HCT116 (cell line): ENCODE measurements at regions not wholly inside any gene's neighbourhood (a gene's known extent, or its start where the extent isn't known, plus 50 kb on each side); places are given as distances from the start of the nearest gene placed in this dataset.

Experiments
- ATAC-seq: fragments of 200-7000 bp; cut with Tn5 transposase; 2 replicates; pipeline ENCODE4 v1.9.1; 2020; ENCODE audit warnings: mild to moderate bottlenecking, moderate library complexity
- BruUV-seq: library from RNA; stranded (reverse); fragments of 400-500 nt; replicated peaks from 2 replicates; lab custom pipeline; 2021; lab: Mats Ljungman, UMichigan
- CTCF ChIA-PET: fragments of 300-600 bp; sonication (Branson Sonifier 250); formaldehyde crosslinking; loops from one replicate; lab custom pipeline; 2021; ENCODE audit warnings: antibody characterized with exemption; lab: Charles Lee
- POLR2A ChIA-PET: fragments of 300-600, 350-600 bp; sonication (Branson Sonifier 250); formaldehyde crosslinking; loops from one replicate; lab custom pipeline; 2021; ENCODE audit warnings: antibody characterized with exemption; lab: Charles Lee
- RAD21 ChIA-PET, 2 experiments: fragments of 300-600 bp; sonication (Branson Sonifier 250); formaldehyde crosslinking; loops; one replicate each; lab custom pipeline; 2023; ENCODE audit warnings: low total read pairs in 2 of 2; ENCODE audit not compliant: uncharacterized antibody in 2 of 2, unreplicated experiment in 2 of 2, low non-redundant PET in 1 of 2; lab: Charles Lee
- DNase-seq: peaks from one replicate; pipeline ENCODE4 v3.0.0-alpha.2; 2010; ENCODE audit warnings: low read depth, low spot score
- H2AFZ ChIP-seq: fragments of 200-600 bp; shearing (Covaris generic), sonication (generic); 2 replicates; pipeline ENCODE4 v1.6.1; 2017; ENCODE audit warnings: low read depth, mixed run types, mixed read lengths, antibody characterized with exemption, low read length; ENCODE audit not compliant: poor library complexity, severe bottlenecking
- H3K27ac ChIP-seq: 2 replicates; pipeline ENCODE4 v1.5.1; 2012; ENCODE audit warnings: low read depth, low read length
- H3K27me3 ChIP-seq: fragments of 200-600 bp; sonication (generic); 2 replicates; pipeline ENCODE4 v1.6.1; 2016; ENCODE audit warnings: mixed run types, low read length, mixed read lengths; ENCODE audit not compliant: insufficient read depth
- H3K36me3 ChIP-seq, 2 experiments: fragments of 200-500 bp in 1 of 2; fragments of 200-600 bp in 1 of 2; sonication (Bioruptor generic) in 1 of 2; sonication (generic) in 1 of 2; 2 replicates each; pipeline versions ENCODE4 v1.5.1 to v1.6.1; 2014 to 2016; ENCODE audit warnings: low read length in 2 of 2, inconsistent platforms in 1 of 2, mixed read lengths in 1 of 2, mixed run types in 1 of 2; ENCODE audit not compliant: insufficient read depth in 2 of 2, control insufficient read depth in 1 of 2
- H3K4me1 ChIP-seq, 2 experiments: fragments of 200-600 bp in 1 of 2; sonication (generic) in 1 of 2; 2 replicates each; pipeline versions ENCODE4 v1.5.1 to v1.6.1; 2012 to 2017; ENCODE audit warnings: low read length in 2 of 2, inconsistent platforms in 1 of 2, mild to moderate bottlenecking in 1 of 2, mixed read lengths in 1 of 2, mixed run types in 1 of 2, moderate library complexity in 1 of 2; ENCODE audit not compliant: insufficient read depth in 2 of 2, control insufficient read depth in 1 of 2
- H3K4me2 ChIP-seq: fragments of 200-600 bp; sonication (generic); 2 replicates; pipeline ENCODE4 v1.6.1; 2017; ENCODE audit warnings: mixed run types, low read length, mixed read lengths
- H3K4me3 ChIP-seq, 2 experiments: fragments of 200-600 bp in 1 of 2; sonication (generic) in 1 of 2; replicated peaks in 1 of 2; 2 replicates each; pipeline ENCODE4 v1.5.1; 2011 to 2016; ENCODE audit warnings: low read length in 2 of 2, control low read depth in 1 of 2, low read depth in 1 of 2, mild to moderate bottlenecking in 1 of 2, mixed read lengths in 1 of 2, mixed run types in 1 of 2
- H3K79me2 ChIP-seq: fragments of 200-600 bp; sonication (generic); 2 replicates; pipeline ENCODE4 v1.6.1; 2017; ENCODE audit warnings: mild to moderate bottlenecking, mixed run types, low read length, moderate library complexity, mixed read lengths; ENCODE audit not compliant: insufficient read depth
- H3K9ac ChIP-seq: fragments of 200-600 bp; sonication (generic); 2 replicates; pipeline ENCODE4 v1.6.1; 2016; ENCODE audit warnings: low read length, mixed read lengths
- H3K9me2 ChIP-seq: fragments of 200-600 bp; sonication (generic), shearing (Covaris generic); 2 replicates; pipeline ENCODE4 v1.6.1; 2017; ENCODE audit warnings: mixed run types, mild to moderate bottlenecking, moderate library complexity; ENCODE audit not compliant: insufficient read depth
- H3K9me3 ChIP-seq, 2 experiments: fragments of 200-500 bp in 1 of 2; fragments of 200-600 bp in 1 of 2; sonication (Bioruptor generic) in 1 of 2; sonication (generic) in 1 of 2; 2 replicates each; pipeline ENCODE4 v1.6.1; 2014 to 2017; ENCODE audit warnings: low read length in 2 of 2, mixed read lengths in 2 of 2, inconsistent platforms in 1 of 2, low read depth in 1 of 2, mild to moderate bottlenecking in 1 of 2, mixed run types in 1 of 2, moderate library complexity in 1 of 2; ENCODE audit not compliant: control insufficient read depth in 1 of 2, insufficient read depth in 1 of 2
- H4K20me1 ChIP-seq: fragments of 200-600 bp; sonication (generic), shearing (Covaris generic); 2 replicates; pipeline ENCODE4 v1.6.1; 2017; ENCODE audit warnings: mixed run types, mild to moderate bottlenecking, moderate library complexity; ENCODE audit not compliant: insufficient read depth
- CBX3 ChIP-seq: IDR thresholded peaks from 2 replicates; pipeline ENCODE4 v1.6.1; 2012; ENCODE audit warnings: low read depth
- CEBPB ChIP-seq: IDR thresholded peaks from 2 replicates; pipeline ENCODE4 v1.6.1; 2012; ENCODE audit warnings: low read depth
- EGR1 ChIP-seq: IDR thresholded peaks from 2 replicates; pipeline ENCODE4 v1.6.1; 2012; ENCODE audit warnings: low read depth
- ELF1 ChIP-seq: IDR thresholded peaks from 2 replicates; pipeline ENCODE4 v1.6.1; 2012; ENCODE audit warnings: low read depth, borderline replicate concordance
- EZH2 ChIP-seq: fragments of 200-600 bp; sonication (generic); IDR thresholded peaks from 2 replicates; pipeline ENCODE4 v1.6.1; 2017; ENCODE audit warnings: antibody characterized with exemption, mixed run types
- JUND ChIP-seq: IDR thresholded peaks from 2 replicates; pipeline ENCODE4 v1.6.1; 2012
- POLR2AphosphoS5 ChIP-seq: IDR thresholded peaks from 2 replicates; pipeline ENCODE4 v1.6.1; 2011; ENCODE audit warnings: mild to moderate bottlenecking, low read depth, low read length, moderate library complexity
- RAD21 ChIP-seq: IDR thresholded peaks from 2 replicates; pipeline ENCODE4 v1.6.1; 2012; ENCODE audit warnings: low read depth, mild to moderate bottlenecking
- SRF ChIP-seq: IDR thresholded peaks from 2 replicates; pipeline ENCODE4 v1.6.1; 2012; ENCODE audit warnings: low read depth
- TCF7L2 ChIP-seq: IDR thresholded peaks from 2 replicates; pipeline ENCODE4 v1.7.0; 2011; ENCODE audit warnings: borderline replicate concordance, inconsistent platforms; ENCODE audit not compliant: insufficient read depth, insufficient read length; ENCODE audit errors: extremely low read depth
- intact Hi-C: fragments of 100-400 bp; cut with micrococcal nuclease; formaldehyde crosslinking; loops from 2 replicates; pipeline ENCODE4 v1.10.0; 2022
- TF ChIP-seq, protein P1 (sequence below): IDR thresholded peaks from 2 replicates; pipeline ENCODE4 v1.6.1; 2012
- TF ChIP-seq, protein P2 (sequence below): IDR thresholded peaks from 2 replicates; pipeline ENCODE4 v1.6.1; 2012
- TF ChIP-seq, protein P3 (sequence below), 3 experiments: fragments of 200-600 bp in 1 of 3; sonication (generic) in 1 of 3; IDR thresholded peaks in 2 of 3; conservative IDR thresholded peaks in 1 of 3; 2 replicates each; pipeline ENCODE4 v1.5.1; 2012 to 2017; ENCODE audit warnings: low read depth in 2 of 3, low read length in 2 of 3, antibody characterized with exemption in 1 of 3, borderline replicate concordance in 1 of 3, control low read depth in 1 of 3, mild to moderate bottlenecking in 1 of 3, mixed read lengths in 1 of 3, mixed run types in 1 of 3, moderate library complexity in 1 of 3; ENCODE audit not compliant: insufficient read depth in 1 of 3
- TF ChIP-seq, protein P4 (sequence below): IDR thresholded peaks from 2 replicates; pipeline ENCODE4 v1.6.1; 2011; ENCODE audit warnings: mild to moderate bottlenecking, low read length, moderate library complexity; ENCODE audit not compliant: insufficient replicate concordance; ENCODE audit errors: extremely low read depth

DNA sequence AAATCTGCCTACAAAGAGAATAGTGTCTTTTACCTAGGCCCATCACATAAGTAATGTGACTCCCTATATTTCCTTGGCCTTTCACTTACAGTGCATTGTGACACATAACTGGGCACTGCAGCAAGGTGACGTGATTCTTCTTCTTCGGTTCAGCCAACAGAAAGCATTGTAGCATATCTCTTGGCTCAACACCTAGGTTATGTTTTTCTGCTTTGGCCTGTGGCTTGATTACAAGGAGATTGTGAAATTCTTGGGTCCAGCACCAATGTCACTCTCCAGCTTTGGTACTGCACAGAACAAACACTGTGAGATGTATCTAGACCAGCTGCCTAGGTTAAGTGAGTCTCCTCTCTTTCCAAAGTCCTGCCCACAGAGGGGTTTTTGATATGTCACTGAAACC lies 995.1 kb upstream of the TSPY4 start:
- ChIA-PET CTCF (no interaction called here), POLR2A (no interaction called here), RAD21 (no interaction called here)
- H3K4me2 ChIP-seq, result no peak overlapping the region
- no peaks in the 10 kb centered on the region for H3K4me1 ChIP-seq
- no peaks in the 10 kb centered on the region for H3K79me2 ChIP-seq
- no peaks in the 10 kb centered on the region for H4K20me1 ChIP-seq
- H2AFZ ChIP-seq, result no peak overlapping the region
- H3K27me3 ChIP-seq, result no peaks in the 10 kb centered on the region
- no peaks in the 10 kb centered on the region for H3K9me2 ChIP-seq
- no peaks in the 10 kb centered on the region for H3K36me3 ChIP-seq
- intact Hi-C loops, result no loop called here
- H3K9me3 ChIP-seq, result no peaks in the 10 kb centered on the region
- no peak overlapping the region for H3K27ac ChIP-seq
- ATAC-seq, result no peak
- TF ChIP-seq, protein P1, sequence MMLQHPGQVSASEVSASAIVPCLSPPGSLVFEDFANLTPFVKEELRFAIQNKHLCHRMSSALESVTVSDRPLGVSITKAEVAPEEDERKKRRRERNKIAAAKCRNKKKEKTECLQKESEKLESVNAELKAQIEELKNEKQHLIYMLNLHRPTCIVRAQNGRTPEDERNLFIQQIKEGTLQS, result no peak
- TF ChIP-seq, protein P2, sequence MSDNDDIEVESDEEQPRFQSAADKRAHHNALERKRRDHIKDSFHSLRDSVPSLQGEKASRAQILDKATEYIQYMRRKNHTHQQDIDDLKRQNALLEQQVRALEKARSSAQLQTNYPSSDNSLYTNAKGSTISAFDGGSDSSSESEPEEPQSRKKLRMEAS, result no peak
- TF ChIP-seq JUND (no peak), SRF (no peak), EGR1 (no peak), RAD21 (no peak)
- TF ChIP-seq, protein P3, sequence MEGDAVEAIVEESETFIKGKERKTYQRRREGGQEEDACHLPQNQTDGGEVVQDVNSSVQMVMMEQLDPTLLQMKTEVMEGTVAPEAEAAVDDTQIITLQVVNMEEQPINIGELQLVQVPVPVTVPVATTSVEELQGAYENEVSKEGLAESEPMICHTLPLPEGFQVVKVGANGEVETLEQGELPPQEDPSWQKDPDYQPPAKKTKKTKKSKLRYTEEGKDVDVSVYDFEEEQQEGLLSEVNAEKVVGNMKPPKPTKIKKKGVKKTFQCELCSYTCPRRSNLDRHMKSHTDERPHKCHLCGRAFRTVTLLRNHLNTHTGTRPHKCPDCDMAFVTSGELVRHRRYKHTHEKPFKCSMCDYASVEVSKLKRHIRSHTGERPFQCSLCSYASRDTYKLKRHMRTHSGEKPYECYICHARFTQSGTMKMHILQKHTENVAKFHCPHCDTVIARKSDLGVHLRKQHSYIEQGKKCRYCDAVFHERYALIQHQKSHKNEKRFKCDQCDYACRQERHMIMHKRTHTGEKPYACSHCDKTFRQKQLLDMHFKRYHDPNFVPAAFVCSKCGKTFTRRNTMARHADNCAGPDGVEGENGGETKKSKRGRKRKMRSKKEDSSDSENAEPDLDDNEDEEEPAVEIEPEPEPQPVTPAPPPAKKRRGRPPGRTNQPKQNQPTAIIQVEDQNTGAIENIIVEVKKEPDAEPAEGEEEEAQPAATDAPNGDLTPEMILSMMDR (IDR thresholded peaks at IDR 0.05 in 2 of 3, conservative IDR thresholded peaks at IDR 0.05 in 1 of 3; ENCODE audit: borderline replicate concordance in 1 of 3, insufficient read depth in 1 of 3, low read depth in 2 of 3, low read length in 2 of 3), result no peak
- no peak for DNase-seq
- BruUV-seq, result no TSS peak
- no peak overlapping the region for H3K9ac ChIP-seq
- no peak overlapping the region for H3K4me3 ChIP-seq

DNA sequence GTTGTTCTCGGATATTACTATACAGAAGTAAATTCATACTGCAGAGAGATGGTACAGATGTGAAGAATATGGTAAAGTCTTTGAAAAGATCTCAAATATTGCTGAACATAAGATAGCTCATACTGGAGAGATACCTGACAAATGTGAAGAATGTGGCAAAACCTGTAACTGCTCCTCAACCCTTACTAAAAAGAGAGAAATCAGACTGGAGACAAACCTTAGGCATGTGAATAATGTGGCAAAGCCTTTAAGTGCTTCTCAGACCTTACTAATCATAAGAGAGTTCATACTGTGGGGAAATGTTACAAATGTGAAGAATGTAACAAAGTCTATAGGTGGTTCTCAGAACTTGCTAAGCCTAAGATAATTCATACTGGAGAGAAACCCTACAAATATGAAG lies 986.0 kb upstream of the TSPY4 start:
- DNase-seq, result no peak
- no peaks in the 10 kb centered on the region for H3K79me2 ChIP-seq
- no TSS peak for BruUV-seq
- H3K9me3 ChIP-seq, result no peaks in the 10 kb centered on the region
- CTCF ChIA-PET, result no interaction called here
- H3K9ac ChIP-seq, result no peak overlapping the region
- RAD21 ChIA-PET, result no interaction called here
- no peaks in the 10 kb centered on the region for H3K9me2 ChIP-seq
- H4K20me1 ChIP-seq, result no peaks in the 10 kb centered on the region
- intact Hi-C loops, result no loop called here
- no peak overlapping the region for H3K4me3 ChIP-seq
- POLR2A ChIA-PET, result no interaction called here
- no peak overlapping the region for H3K4me2 ChIP-seq
- H3K27ac ChIP-seq, result no peak overlapping the region
- H3K27me3 ChIP-seq, result no peaks in the 10 kb centered on the region
- no peak overlapping the region for H2AFZ ChIP-seq
- no peaks in the 10 kb centered on the region for H3K4me1 ChIP-seq
- ATAC-seq, result no peak
- no peaks in the 10 kb centered on the region for H3K36me3 ChIP-seq
- no peak for TF ChIP-seq CEBPB
- TF ChIP-seq RAD21, result no peak
- TF ChIP-seq POLR2AphosphoS5, result no peak
- no peak for TF ChIP-seq ELF1
- TF ChIP-seq JUND, result no peak
- no peak for TF ChIP-seq CBX3
- no peak for TF ChIP-seq EGR1
- TF ChIP-seq, protein P2, result no peak
- no peak for TF ChIP-seq SRF
- TF ChIP-seq EZH2, result no peak
- TF ChIP-seq, protein P4, sequence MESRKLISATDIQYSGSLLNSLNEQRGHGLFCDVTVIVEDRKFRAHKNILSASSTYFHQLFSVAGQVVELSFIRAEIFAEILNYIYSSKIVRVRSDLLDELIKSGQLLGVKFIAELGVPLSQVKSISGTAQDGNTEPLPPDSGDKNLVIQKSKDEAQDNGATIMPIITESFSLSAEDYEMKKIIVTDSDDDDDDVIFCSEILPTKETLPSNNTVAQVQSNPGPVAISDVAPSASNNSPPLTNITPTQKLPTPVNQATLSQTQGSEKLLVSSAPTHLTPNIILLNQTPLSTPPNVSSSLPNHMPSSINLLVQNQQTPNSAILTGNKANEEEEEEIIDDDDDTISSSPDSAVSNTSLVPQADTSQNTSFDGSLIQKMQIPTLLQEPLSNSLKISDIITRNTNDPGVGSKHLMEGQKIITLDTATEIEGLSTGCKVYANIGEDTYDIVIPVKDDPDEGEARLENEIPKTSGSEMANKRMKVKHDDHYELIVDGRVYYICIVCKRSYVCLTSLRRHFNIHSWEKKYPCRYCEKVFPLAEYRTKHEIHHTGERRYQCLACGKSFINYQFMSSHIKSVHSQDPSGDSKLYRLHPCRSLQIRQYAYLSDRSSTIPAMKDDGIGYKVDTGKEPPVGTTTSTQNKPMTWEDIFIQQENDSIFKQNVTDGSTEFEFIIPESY, result no peak
- TF ChIP-seq TCF7L2, result no peak
